ENCODE measurements at regions not wholly inside any gene's neighbourhood (a gene's known extent, or its start where the extent isn't known, plus 50 kb on each side); places are given as distances from the start of the nearest gene placed in this dataset.

- TF ChIP-seq CTCF (conservative IDR thresholded peaks at IDR 0.05 in 1 of 2, IDR thresholded peaks at IDR 0.05 in 1 of 2; ENCODE audit: extremely low read depth in 1 of 2, insufficient read depth in 1 of 2, low read depth in 1 of 2, low read length in 2 of 2) (no peak), EZH2 (IDR thresholded peaks at IDR 0.05; ENCODE audit: borderline replicate concordance, low read length) (no peak)
Observed at GRCh38 chr2:40915651-40916050, 463.8 kb upstream of the SLC8A1 start.

Measured in mammary epithelial cell (primary cell).